Neural cell (in vitro differentiated cells): ENCODE measurements at regions not wholly inside any gene's neighbourhood (a gene's known extent, or its start where the extent isn't known, plus 50 kb on each side); places are given as distances from the start of the nearest gene placed in this dataset.

Experiments
- CTCF ChIP-seq: fragments of 450-650 bp; IDR thresholded peaks from 2 replicates; pipeline ENCODE4 v1.5.1; 2014; ENCODE audit warnings: antibody characterized with exemption, mild to moderate bottlenecking, moderate library complexity; ENCODE audit not compliant: poor library complexity, severe bottlenecking
- EZH2 ChIP-seq: fragments of 200-600, 300-800 bp; shearing (Covaris generic), sonication (generic); IDR thresholded peaks from 2 replicates; pipeline ENCODE4 v1.6.1; 2014; ENCODE audit warnings: antibody characterized with exemption, low read length, borderline replicate concordance, mild to moderate bottlenecking; ENCODE audit not compliant: insufficient read depth, poor library complexity, severe bottlenecking
- POLR2AphosphoS5 ChIP-seq: IDR thresholded peaks from 2 replicates; pipeline ENCODE4 v1.6.1; 2012
- REST ChIP-seq: IDR thresholded peaks from 2 replicates; pipeline ENCODE4 v1.6.1; 2012; ENCODE audit warnings: borderline replicate concordance

DNA sequence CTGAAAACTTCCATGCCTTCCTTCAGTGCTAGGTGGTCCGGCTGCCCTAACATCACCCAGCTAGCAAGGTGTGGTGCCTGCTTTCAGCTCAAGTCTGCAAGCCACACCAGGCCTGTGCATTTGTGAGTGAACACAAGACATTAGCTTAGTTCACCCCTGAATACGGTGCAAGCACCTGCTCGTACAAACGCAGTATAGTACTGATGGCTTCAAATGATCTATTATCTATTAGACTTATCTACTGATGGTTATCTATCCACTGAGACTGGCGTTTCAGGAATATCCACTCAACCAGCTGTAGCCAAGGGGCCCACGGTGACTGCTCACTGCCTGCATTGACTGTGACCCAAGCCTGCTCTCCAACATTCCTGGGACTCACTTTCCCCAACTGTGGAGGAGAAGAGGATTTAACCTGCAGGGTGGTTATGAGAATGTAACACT lies 155.9 kb downstream of the SHOX start:
- TF ChIP-seq POLR2AphosphoS5 (no peak), REST (no peak), CTCF (no peak), EZH2 (no peak)
